ENCODE measurements at regions not wholly inside any gene's neighbourhood (a gene's known extent, or its start where the extent isn't known, plus 50 kb on each side); places are given as distances from the start of the nearest gene placed in this dataset.

- no peak for TF ChIP-seq MAFK (IDR thresholded peaks at IDR 0.05; ENCODE audit: low read depth, low read length)
- TF ChIP-seq CTCF (conservative IDR thresholded peaks at IDR 0.05; ENCODE audit: low read depth, low read length) = no peak
- no peak for TF ChIP-seq RAD21 (IDR thresholded peaks at IDR 0.05; ENCODE audit: low read length)
- no peak for TF ChIP-seq POLR2A (IDR thresholded peaks at IDR 0.05; ENCODE audit: low read depth, low read length)
- TF ChIP-seq ELK1 (IDR thresholded peaks at IDR 0.05; ENCODE audit: borderline replicate concordance, low read depth, low read length) = no peak
- TF ChIP-seq BHLHE40 (IDR thresholded peaks at IDR 0.05; ENCODE audit: low read depth, low read length) = no peak
- no peak for TF ChIP-seq MAZ (IDR thresholded peaks at IDR 0.05; ENCODE audit: borderline replicate concordance, low read depth, low read length)
- TF ChIP-seq USF2 (IDR thresholded peaks at IDR 0.05; ENCODE audit: low read depth, low read length) = no peak
- no peak for TF ChIP-seq SMC3 (IDR thresholded peaks at IDR 0.05; ENCODE audit: low read depth, low read length)
- TF ChIP-seq CEBPB (IDR thresholded peaks at IDR 0.05; ENCODE audit: low read depth, low read length) = no peak
- no peak for TF ChIP-seq MXI1 (IDR thresholded peaks at IDR 0.05; ENCODE audit: borderline replicate concordance, low read depth, low read length)
- no peak for TF ChIP-seq RFX5 (IDR thresholded peaks at IDR 0.05; ENCODE audit: low read depth, low read length)
These were observed 58.9 kb upstream of the STX16 start for GRCh38 chr20:58592076-58592695.

All from IMR-90 (cell line).